Upper lobe of left lung (tissue), 4 donors: ENCODE measurements at regions not wholly inside any gene's neighbourhood (a gene's known extent, or its start where the extent isn't known, plus 50 kb on each side); places are given as distances from the start of the nearest gene placed in this dataset.

ENCODE experiments used
- CTCF ChIP-seq, 6 experiments: fragments of 450-650 bp in 4 of 6; fragments of 200-600 bp in 2 of 6; sonication (generic) in 2 of 6; IDR thresholded peaks; one replicate each; pipeline ENCODE4 v1.5.1; 2016 to 2019; ENCODE audit warnings: antibody characterized with exemption in 6 of 6
- EP300 ChIP-seq, 4 donors: sonication (generic); formaldehyde crosslinking; IDR thresholded peaks; one replicate each; pipeline ENCODE4 v1.5.1; 2017; ENCODE audit warnings: antibody characterized with exemption in 4 of 4, control low read depth in 2 of 4
- POLR2A ChIP-seq, 4 donors: fragments of 450-650 bp; IDR thresholded peaks; one replicate each; pipeline ENCODE4 v1.5.1; 2016 to 2017; ENCODE audit warnings: antibody characterized with exemption in 4 of 4, mild to moderate bottlenecking in 2 of 4
- POLR2AphosphoS5 ChIP-seq, 2 donors: sonication (generic); formaldehyde crosslinking; IDR thresholded peaks; one replicate each; pipeline ENCODE4 v1.5.1; 2017; ENCODE audit warnings: antibody characterized with exemption in 2 of 2

- TF ChIP-seq CTCF (IDR thresholded peaks at IDR 0.05) = no peak
- no peak for TF ChIP-seq EP300 (IDR thresholded peaks at IDR 0.05)
- no peak for TF ChIP-seq POLR2AphosphoS5 (IDR thresholded peaks at IDR 0.05)
- no peak for TF ChIP-seq POLR2A (IDR thresholded peaks at IDR 0.05)
Observed at GRCh38 chr2:193751299-193751698, 1556.6 kb upstream of the TMEFF2 start.
